Panc1 (cell line): ENCODE measurements at regions not wholly inside any gene's neighbourhood (a gene's known extent, or its start where the extent isn't known, plus 50 kb on each side); places are given as distances from the start of the nearest gene placed in this dataset.

Experiments
- ATAC-seq: fragments of 200-7000 bp; cut with Tn5 transposase; 2 replicates; pipeline ENCODE4 v1.9.1; 2020; ENCODE audit warnings: mild to moderate bottlenecking, moderate library complexity
- BruUV-seq: library from RNA; stranded (reverse); fragments of 400-500 nt; replicated peaks from 2 replicates; lab custom pipeline; 2021; lab: Mats Ljungman, UMichigan
- CTCF ChIA-PET: fragments of 300-600 bp; sonication (Branson Sonifier 250); formaldehyde crosslinking; loops from one replicate; lab custom pipeline; 2022; ENCODE audit warnings: antibody characterized with exemption; lab: Charles Lee
- POLR2A ChIA-PET: fragments of 300-600 bp; sonication (Branson Sonifier 250); formaldehyde crosslinking; loops from one replicate; lab custom pipeline; 2022; ENCODE audit warnings: antibody characterized with exemption; lab: Charles Lee
- DNase-seq: peaks from one replicate; pipeline ENCODE4 v3.0.0-alpha.2; 2010; ENCODE audit warnings: low read depth, low spot score
- H3K27ac ChIP-seq: 2 replicates; pipeline ENCODE4 v1.5.1; 2011; ENCODE audit warnings: mild to moderate bottlenecking, low read length, inconsistent platforms
- H3K27me3 ChIP-seq: fragments of 200-500 bp; sonication (Bioruptor generic); 2 replicates; pipeline ENCODE4 v1.6.0; 2014; ENCODE audit warnings: low read length, inconsistent platforms; ENCODE audit not compliant: control insufficient read depth, insufficient read depth
- H3K36me3 ChIP-seq: fragments of 200-500 bp; sonication (Bioruptor generic); 2 replicates; pipeline ENCODE4 v1.5.1; 2014; ENCODE audit warnings: inconsistent platforms, mild to moderate bottlenecking, low read length, moderate library complexity; ENCODE audit not compliant: control insufficient read depth, insufficient read depth
- H3K4me1 ChIP-seq: 2 replicates; pipeline ENCODE4 v1.5.1; 2011; ENCODE audit warnings: inconsistent platforms, mild to moderate bottlenecking, low read length, moderate library complexity; ENCODE audit not compliant: control insufficient read depth, insufficient read depth
- H3K4me3 ChIP-seq, 2 experiments: 2 replicates each; pipeline ENCODE4 v1.5.1; 2011 to 2012; ENCODE audit warnings: low read depth in 2 of 2, low read length in 2 of 2, mild to moderate bottlenecking in 2 of 2, inconsistent platforms in 1 of 2, moderate library complexity in 1 of 2
- H3K9me3 ChIP-seq: fragments of 200-500 bp; sonication (Bioruptor generic); 2 replicates; pipeline ENCODE4 v1.5.1; 2014; ENCODE audit warnings: low read depth, mild to moderate bottlenecking, inconsistent platforms, low read length, moderate library complexity; ENCODE audit not compliant: control insufficient read depth, insufficient read depth
- POLR2AphosphoS5 ChIP-seq: IDR thresholded peaks from 2 replicates; pipeline ENCODE4 v1.6.1; 2012; ENCODE audit warnings: mild to moderate bottlenecking, low read depth, low read length, moderate library complexity
- SIN3A ChIP-seq: IDR thresholded peaks from 2 replicates; pipeline ENCODE4 v1.6.1; 2012; ENCODE audit warnings: low read depth, mild to moderate bottlenecking, low read length, moderate library complexity, borderline replicate concordance; ENCODE audit not compliant: insufficient read depth
- TCF7L2 ChIP-seq: IDR thresholded peaks from 2 replicates; pipeline ENCODE4 v1.6.1; 2011; ENCODE audit warnings: mild to moderate bottlenecking, low read depth, low read length, inconsistent platforms
- in situ Hi-C: cut with HindIII; loops from 2 replicates; pipeline ENCODE4 v1.10.0; 2016; ENCODE audit warnings: low sequenced_read_pairs, low pct_unique_long_range_greater_than_20kb
- intact Hi-C: fragments of 100-400 bp; cut with micrococcal nuclease; formaldehyde crosslinking; loops from one replicate; pipeline ENCODE4 v1.10.0; 2022; ENCODE audit not compliant: unreplicated experiment
- TF ChIP-seq, protein P1 (sequence below), 2 experiments: IDR thresholded peaks; 2 replicates each; pipeline ENCODE4 v1.6.1; 2011 to 2012; ENCODE audit warnings: low read depth in 2 of 2, control low read depth in 1 of 2, low read length in 1 of 2, mild to moderate bottlenecking in 1 of 2, moderate library complexity in 1 of 2; ENCODE audit not compliant: insufficient read depth in 1 of 2
- TF ChIP-seq, protein P2 (sequence below): fragments of 450-650 bp; IDR thresholded peaks from 2 replicates; pipeline ENCODE4 v1.5.1; 2017; ENCODE audit warnings: mild to moderate bottlenecking

DNA sequence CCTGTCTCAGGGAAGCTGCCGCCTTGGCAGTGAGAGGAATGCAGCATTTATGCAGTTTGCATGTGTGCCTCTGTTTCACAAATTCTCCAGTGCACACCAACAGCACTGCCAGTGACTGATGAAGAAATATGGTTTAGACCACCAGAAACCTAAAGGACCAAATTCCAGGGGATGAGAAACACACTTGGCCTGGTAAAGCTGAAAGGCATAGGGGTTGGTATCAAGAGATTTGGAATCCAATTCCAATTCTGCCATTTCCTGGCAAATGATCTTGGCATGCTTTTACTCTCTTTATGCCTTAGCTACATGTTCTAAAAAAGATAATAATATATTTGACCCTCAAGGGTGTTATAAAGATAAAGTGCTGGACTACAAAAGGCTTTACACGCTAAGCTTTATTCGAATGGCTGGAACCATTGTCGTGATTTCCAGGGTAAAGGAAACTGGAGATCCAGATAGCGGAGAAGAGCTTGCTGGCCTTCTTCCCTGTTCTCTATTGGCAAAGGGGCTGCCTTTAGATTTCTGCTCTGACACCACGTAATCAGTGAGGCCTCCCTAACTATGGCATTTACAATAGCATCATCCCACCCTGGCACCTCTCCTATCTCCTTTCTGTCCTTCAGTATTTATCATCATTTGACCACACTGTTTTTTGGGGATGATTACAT, 359.8 kb upstream of the ASIC2 start:
- TF ChIP-seq SIN3A = no peak
- no peak for TF ChIP-seq TCF7L2
- TF ChIP-seq, protein P1, sequence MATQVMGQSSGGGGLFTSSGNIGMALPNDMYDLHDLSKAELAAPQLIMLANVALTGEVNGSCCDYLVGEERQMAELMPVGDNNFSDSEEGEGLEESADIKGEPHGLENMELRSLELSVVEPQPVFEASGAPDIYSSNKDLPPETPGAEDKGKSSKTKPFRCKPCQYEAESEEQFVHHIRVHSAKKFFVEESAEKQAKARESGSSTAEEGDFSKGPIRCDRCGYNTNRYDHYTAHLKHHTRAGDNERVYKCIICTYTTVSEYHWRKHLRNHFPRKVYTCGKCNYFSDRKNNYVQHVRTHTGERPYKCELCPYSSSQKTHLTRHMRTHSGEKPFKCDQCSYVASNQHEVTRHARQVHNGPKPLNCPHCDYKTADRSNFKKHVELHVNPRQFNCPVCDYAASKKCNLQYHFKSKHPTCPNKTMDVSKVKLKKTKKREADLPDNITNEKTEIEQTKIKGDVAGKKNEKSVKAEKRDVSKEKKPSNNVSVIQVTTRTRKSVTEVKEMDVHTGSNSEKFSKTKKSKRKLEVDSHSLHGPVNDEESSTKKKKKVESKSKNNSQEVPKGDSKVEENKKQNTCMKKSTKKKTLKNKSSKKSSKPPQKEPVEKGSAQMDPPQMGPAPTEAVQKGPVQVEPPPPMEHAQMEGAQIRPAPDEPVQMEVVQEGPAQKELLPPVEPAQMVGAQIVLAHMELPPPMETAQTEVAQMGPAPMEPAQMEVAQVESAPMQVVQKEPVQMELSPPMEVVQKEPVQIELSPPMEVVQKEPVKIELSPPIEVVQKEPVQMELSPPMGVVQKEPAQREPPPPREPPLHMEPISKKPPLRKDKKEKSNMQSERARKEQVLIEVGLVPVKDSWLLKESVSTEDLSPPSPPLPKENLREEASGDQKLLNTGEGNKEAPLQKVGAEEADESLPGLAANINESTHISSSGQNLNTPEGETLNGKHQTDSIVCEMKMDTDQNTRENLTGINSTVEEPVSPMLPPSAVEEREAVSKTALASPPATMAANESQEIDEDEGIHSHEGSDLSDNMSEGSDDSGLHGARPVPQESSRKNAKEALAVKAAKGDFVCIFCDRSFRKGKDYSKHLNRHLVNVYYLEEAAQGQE (IDR thresholded peaks at IDR 0.05; ENCODE audit: insufficient read depth in 1 of 2, low read depth in 2 of 2, low read length in 1 of 2) = no peak
- TF ChIP-seq, protein P2, sequence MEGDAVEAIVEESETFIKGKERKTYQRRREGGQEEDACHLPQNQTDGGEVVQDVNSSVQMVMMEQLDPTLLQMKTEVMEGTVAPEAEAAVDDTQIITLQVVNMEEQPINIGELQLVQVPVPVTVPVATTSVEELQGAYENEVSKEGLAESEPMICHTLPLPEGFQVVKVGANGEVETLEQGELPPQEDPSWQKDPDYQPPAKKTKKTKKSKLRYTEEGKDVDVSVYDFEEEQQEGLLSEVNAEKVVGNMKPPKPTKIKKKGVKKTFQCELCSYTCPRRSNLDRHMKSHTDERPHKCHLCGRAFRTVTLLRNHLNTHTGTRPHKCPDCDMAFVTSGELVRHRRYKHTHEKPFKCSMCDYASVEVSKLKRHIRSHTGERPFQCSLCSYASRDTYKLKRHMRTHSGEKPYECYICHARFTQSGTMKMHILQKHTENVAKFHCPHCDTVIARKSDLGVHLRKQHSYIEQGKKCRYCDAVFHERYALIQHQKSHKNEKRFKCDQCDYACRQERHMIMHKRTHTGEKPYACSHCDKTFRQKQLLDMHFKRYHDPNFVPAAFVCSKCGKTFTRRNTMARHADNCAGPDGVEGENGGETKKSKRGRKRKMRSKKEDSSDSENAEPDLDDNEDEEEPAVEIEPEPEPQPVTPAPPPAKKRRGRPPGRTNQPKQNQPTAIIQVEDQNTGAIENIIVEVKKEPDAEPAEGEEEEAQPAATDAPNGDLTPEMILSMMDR = no peak
- no peak for TF ChIP-seq POLR2AphosphoS5
- Histone ChIP-seq H3K9me3 (no peaks in the 10 kb centered on the region), H3K36me3 (no peaks in the 10 kb centered on the region), H3K4me3 (no peak overlapping the region), H3K27ac (no peak overlapping the region), H3K27me3 (peaks cover 9% of the 10 kb centered on the region), H3K4me1 (no peaks in the 10 kb centered on the region)
- ChIA-PET POLR2A (no interaction called here), CTCF (no interaction called here)
- intact Hi-C loops (no loop called here), in situ Hi-C loops (no loop called here)
- no TSS peak for BruUV-seq
- ATAC-seq = no peak
- DNase-seq = no peak

DNA sequence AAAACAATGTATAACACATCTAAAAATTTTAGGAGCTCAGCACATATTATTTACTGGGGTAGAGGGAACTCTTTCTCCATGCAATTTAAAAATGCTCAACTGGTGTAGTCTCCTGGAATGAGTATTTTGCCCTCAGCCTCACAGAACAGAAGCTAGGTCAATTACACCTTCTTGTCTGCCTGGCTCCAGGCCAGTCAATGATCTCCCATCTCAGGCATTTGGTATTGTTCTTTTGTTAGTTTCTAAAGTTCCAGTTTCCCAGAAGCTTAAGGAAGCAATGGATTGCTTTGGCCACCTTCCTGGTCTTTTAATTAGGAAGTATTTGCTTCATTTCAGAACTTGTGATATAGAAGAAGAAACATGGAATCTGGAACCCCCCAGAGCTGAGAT, 360.3 kb upstream of the ASIC2 start:
- in situ Hi-C loops (no loop called here), intact Hi-C loops (no loop called here)
- H3K4me3 ChIP-seq = no peak overlapping the region
- DNase-seq = no peak
- H3K36me3 ChIP-seq = no peaks in the 10 kb centered on the region
- H3K27ac ChIP-seq = no peak overlapping the region
- ATAC-seq = no peak
- ChIA-PET CTCF (no interaction called here), POLR2A (no interaction called here)
- no peak for TF ChIP-seq TCF7L2
- TF ChIP-seq, protein P1 (IDR thresholded peaks at IDR 0.05; ENCODE audit: insufficient read depth in 1 of 2, low read depth in 2 of 2, low read length in 1 of 2) = no peak
- TF ChIP-seq SIN3A = no peak
- TF ChIP-seq, protein P2 = no peak
- TF ChIP-seq POLR2AphosphoS5 = no peak
- no peaks in the 10 kb centered on the region for H3K4me1 ChIP-seq
- peaks cover 8% of the 10 kb centered on the region for H3K27me3 ChIP-seq
- no peaks in the 10 kb centered on the region for H3K9me3 ChIP-seq
- no TSS peak for BruUV-seq
